Epidermal melanocyte (primary cell): ENCODE measurements at regions not wholly inside any gene's neighbourhood (a gene's known extent, or its start where the extent isn't known, plus 50 kb on each side); places are given as distances from the start of the nearest gene placed in this dataset.

Source experiments
- DNase-seq: peaks from one replicate; pipeline ENCODE4 v3.0.0; 2011; ENCODE audit warnings: low spot score; ENCODE audit not compliant: insufficient read length

GRCh38 chr6:47934023-47934422 is 152.2 kb downstream of the OPN5 start:
- DNase-seq, result no peak

- DNase-seq, result no peak
Measured at GRCh38 chr6:47932575-47932974, 150.7 kb downstream of the OPN5 start.

GRCh38 chr6:47924001-47924400 is 142.2 kb downstream of the OPN5 start:
- no peak for DNase-seq

- peak; percentile 38 for DNase-seq
Measured at GRCh38 chr6:47922391-47922790, 140.6 kb downstream of the OPN5 start.

GRCh38 chr6:47919875-47920274 is 138.0 kb downstream of the OPN5 start:
- no peak for DNase-seq

GRCh38 chr6:47917811-47918210 is 136.0 kb downstream of the OPN5 start:
- no peak for DNase-seq

GRCh38 chr6:47917202-47917601 is 135.4 kb downstream of the OPN5 start:
- DNase-seq, result no peak

- no peak for DNase-seq
Measured at GRCh38 chr6:47915017-47915416, 133.2 kb downstream of the OPN5 start.

GRCh38 chr6:47908271-47908670 is 126.4 kb downstream of the OPN5 start:
- DNase-seq, result peak; percentile 54

- DNase-seq, result no peak
Measured at GRCh38 chr6:47905717-47906116, 123.9 kb downstream of the OPN5 start.

GRCh38 chr6:47897247-47897646 is 115.4 kb downstream of the OPN5 start:
- DNase-seq, result no peak

- no peak for DNase-seq
Measured at GRCh38 chr6:47890326-47890875, 108.6 kb downstream of the OPN5 start.

- DNase-seq, result no peak
Measured at GRCh38 chr6:47879015-47879414, 97.2 kb downstream of the OPN5 start.
